ENCODE measurements at regions not wholly inside any gene's neighbourhood (a gene's known extent, or its start where the extent isn't known, plus 50 kb on each side); places are given as distances from the start of the nearest gene placed in this dataset.

DNA sequence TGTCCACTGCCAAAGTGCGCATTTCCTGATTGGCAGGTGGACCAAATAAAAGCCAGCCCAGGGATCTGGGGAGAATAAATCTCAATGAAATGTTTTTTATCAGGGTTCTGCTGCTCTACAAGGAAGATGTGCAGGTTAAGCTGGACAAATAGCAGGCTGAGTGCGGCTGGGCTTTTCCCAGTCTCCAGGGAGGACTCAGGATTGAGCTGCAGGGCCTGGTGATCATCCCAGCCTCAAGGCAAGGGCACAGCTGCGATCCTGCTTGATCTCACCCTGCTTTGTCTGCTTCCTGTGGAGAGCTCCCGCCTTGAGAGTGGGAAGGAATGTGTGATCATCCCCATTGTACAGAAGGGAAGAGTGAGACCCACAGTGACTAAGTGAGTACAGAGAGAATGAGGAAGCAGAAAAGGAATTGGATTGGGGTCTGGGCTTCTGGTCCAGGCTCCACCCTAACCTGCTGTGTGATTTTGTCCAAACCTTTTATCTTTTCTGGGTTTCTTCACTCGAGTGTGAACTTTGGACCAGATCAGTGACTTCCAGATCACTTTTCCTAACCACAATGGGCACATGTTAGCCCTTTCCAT is 75.3 kb upstream of the CRHR1 start:
- TF ChIP-seq, protein P1, sequence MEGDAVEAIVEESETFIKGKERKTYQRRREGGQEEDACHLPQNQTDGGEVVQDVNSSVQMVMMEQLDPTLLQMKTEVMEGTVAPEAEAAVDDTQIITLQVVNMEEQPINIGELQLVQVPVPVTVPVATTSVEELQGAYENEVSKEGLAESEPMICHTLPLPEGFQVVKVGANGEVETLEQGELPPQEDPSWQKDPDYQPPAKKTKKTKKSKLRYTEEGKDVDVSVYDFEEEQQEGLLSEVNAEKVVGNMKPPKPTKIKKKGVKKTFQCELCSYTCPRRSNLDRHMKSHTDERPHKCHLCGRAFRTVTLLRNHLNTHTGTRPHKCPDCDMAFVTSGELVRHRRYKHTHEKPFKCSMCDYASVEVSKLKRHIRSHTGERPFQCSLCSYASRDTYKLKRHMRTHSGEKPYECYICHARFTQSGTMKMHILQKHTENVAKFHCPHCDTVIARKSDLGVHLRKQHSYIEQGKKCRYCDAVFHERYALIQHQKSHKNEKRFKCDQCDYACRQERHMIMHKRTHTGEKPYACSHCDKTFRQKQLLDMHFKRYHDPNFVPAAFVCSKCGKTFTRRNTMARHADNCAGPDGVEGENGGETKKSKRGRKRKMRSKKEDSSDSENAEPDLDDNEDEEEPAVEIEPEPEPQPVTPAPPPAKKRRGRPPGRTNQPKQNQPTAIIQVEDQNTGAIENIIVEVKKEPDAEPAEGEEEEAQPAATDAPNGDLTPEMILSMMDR (IDR thresholded peaks at IDR 0.05): no peak
- TF ChIP-seq POLR2A (IDR thresholded peaks at IDR 0.05): no peak

Measured in thyroid gland (tissue), 4 donors.